Naive thymus-derived CD8-positive, alpha-beta T cell (primary cell): ENCODE measurements at regions not wholly inside any gene's neighbourhood (a gene's known extent, or its start where the extent isn't known, plus 50 kb on each side); places are given as distances from the start of the nearest gene placed in this dataset.

Source experiments
- ATAC-seq, 2 donors: fragments of 150-1000 bp; cut with Tn5 transposase in 1 of 2; sonication (Bioruptor Pico), chemical (Tn5 transposase) in 1 of 2; 1 replicate in 1 of 2; 2 replicates in 1 of 2; pipeline ENCODE4 v1.10.0; 2021; ENCODE audit warnings: mild to moderate bottlenecking in 2 of 2, moderate library complexity in 2 of 2
- POLR2A ChIA-PET: fragments of 350-600 bp; sonication (Branson Sonifier 250); formaldehyde crosslinking; loops from one replicate; lab custom pipeline; 2021; ENCODE audit warnings: antibody characterized with exemption; lab: Charles Lee
- DNase-seq, 10 donors: peaks; one replicate each; pipeline versions ENCODE4 v3.0.0 to v3.0.0-alpha.2; 2020 to 2022
- H3K27ac Mint-ChIP-seq, 10 donors: one replicate each; pipeline ENCODE4 v1.8.0; 2020 to 2022; ENCODE audit warnings: mild to moderate bottlenecking in 10 of 10, mixed read lengths in 10 of 10, moderate library complexity in 4 of 10, inconsistent platforms in 1 of 10
- H3K27me3 Mint-ChIP-seq, 5 donors: one replicate each; pipeline ENCODE4 v1.8.0; 2021 to 2022; ENCODE audit warnings: mixed read lengths in 5 of 5
- H3K36me3 Mint-ChIP-seq, 3 donors: one replicate each; pipeline ENCODE4 v1.8.0; 2020 to 2022; ENCODE audit warnings: mixed read lengths in 3 of 3, mild to moderate bottlenecking in 2 of 3, inconsistent platforms in 1 of 3
- H3K4me1 Mint-ChIP-seq, 4 donors: one replicate each; pipeline ENCODE4 v1.8.0; 2021 to 2022; ENCODE audit warnings: mixed read lengths in 4 of 4
- H3K4me3 Mint-ChIP-seq, 10 donors: one replicate each; pipeline ENCODE4 v1.8.0; 2020 to 2022; ENCODE audit warnings: mild to moderate bottlenecking in 10 of 10, mixed read lengths in 10 of 10, moderate library complexity in 6 of 10, inconsistent platforms in 1 of 10
- H3K9me3 Mint-ChIP-seq, 9 donors: one replicate each; pipeline ENCODE4 v1.8.0; 2020 to 2022; ENCODE audit warnings: mixed read lengths in 9 of 9, mild to moderate bottlenecking in 3 of 9, inconsistent platforms in 1 of 9, moderate library complexity in 1 of 9

DNA sequence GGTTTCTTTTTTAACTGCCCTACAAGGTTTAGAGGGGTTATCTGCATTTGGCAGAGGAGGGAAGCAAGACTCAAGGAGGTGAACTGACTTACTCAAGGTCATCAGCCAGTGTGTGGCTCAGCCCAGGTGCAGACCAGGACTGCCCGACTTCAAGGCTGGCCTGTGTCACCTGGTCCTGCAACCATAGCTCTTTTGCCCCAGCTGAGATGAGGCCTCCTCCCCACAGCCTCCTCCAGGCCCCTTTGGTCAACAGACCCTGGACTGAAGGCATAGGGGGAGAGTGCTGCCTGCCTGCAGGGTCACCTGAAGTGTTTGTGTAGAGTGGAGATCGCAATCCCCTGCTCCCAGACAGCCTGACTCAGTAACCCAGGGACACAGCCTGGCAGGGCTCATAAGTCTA is 168.5 kb upstream of the GLI2 start:
- peaks cover 0 to 2% (median 0%) of the 10 kb centered on the region in 5 donors for H3K27me3 Mint-ChIP-seq
- no peaks in the 10 kb centered on the region for H3K36me3 Mint-ChIP-seq
- no peak overlapping the region for H3K27ac Mint-ChIP-seq
- DNase-seq (no peak), ATAC-seq (no peak)
- no peaks in the 10 kb centered on the region for H3K9me3 Mint-ChIP-seq
- H3K4me1 Mint-ChIP-seq: peaks cover 0 to 2% (median 0%) of the 10 kb centered on the region in 4 donors
- POLR2A ChIA-PET: no interaction called here
- no peak overlapping the region for H3K4me3 Mint-ChIP-seq

DNA sequence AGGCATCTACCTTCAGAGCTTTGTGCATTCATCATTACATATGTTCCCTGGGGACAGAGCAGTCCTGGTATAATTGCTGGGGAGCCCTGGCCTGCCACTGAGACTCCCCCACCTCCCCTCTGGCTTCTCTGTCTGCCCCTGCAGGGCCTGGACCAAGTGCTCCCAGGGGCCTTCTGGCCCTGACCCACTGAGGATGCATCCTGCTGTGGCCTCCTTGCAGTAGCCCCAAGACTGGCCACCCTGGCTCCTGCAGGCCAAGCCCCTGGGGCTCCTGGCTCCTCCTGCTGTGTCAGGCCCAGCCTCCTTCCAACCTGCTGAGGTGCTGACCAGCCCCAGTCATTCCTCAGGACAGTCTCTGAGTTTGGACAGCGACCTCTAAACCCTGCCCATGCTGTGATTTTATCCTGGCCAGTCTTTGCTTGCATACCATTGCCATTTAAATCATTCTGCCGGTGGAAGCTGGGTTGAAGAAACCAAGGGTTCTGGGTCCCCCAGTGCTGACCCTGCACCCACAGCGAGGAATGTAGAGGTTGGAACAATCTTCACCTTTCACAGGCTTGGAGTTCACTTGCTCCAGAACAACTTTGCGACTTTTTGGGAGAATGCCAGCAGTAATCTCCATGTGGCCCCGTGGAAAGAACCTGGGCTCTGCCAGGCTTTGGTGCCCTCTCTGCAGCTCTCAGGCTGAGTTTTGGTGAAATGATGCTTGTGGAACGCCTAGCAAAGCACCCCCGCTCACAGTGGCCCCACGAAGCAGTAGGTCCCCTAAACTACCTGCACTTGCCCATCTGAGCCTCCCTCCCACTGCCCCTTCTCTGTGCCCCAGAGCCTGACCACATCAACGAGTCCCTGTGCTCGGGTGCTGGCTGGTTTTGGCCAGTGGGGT is 167.3 kb upstream of the GLI2 start:
- DNase-seq (no peak), ATAC-seq (no peak)
- Mint-ChIP-seq H3K4me3 (no peak overlapping the region), H3K9me3 (no peaks in the 10 kb centered on the region), H3K27me3 (peaks cover 0 to 2% (median 0%) of the 10 kb centered on the region in 5 donors), H3K27ac (no peak overlapping the region), H3K4me1 (peaks cover 0 to 2% (median 0%) of the 10 kb centered on the region in 4 donors), H3K36me3 (no peaks in the 10 kb centered on the region)
- POLR2A ChIA-PET: no interaction called here

DNA sequence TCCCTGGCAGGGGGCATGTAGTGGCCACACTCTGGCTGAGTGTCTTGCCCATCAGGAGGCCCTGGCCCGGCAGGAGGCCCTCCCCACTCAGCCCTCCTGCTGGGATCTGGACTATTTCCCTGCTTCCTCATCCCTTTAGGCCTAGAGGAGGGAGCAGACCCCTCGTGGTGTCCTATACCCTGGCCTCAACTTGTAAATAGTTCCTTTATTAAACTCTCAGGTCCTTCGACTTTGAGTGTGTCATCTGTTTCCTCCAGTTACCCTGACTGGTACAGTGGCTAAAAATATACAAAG is 166.7 kb upstream of the GLI2 start:
- Mint-ChIP-seq H3K4me3 (no peak overlapping the region), H3K36me3 (no peaks in the 10 kb centered on the region), H3K9me3 (no peaks in the 10 kb centered on the region), H3K4me1 (peaks cover 0 to 2% (median 0%) of the 10 kb centered on the region in 4 donors), H3K27me3 (peaks cover 0 to 2% (median 0%) of the 10 kb centered on the region in 5 donors), H3K27ac (no peak overlapping the region)
- DNase-seq (no peak), ATAC-seq (no peak)
- POLR2A ChIA-PET: no interaction called here

DNA sequence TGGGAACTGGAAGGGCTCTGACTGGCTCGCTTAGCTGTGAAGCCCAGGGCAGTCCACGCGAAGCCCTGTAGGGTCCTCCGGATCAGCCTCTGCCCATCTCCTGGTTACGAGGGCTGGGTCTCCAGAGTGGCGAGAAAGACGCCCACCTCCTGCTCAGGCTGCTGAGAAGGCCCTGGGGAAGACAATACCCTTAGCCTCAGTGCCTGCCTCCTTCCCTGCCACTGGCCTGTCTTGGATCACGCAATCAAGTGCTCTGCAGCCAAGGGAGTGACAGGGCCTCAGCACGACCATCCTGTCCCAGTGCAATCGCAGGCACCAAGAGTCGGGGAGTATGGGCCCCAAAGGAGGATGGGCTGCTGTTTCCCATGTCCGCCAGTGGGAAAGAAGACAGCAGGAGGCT is 165.7 kb upstream of the GLI2 start:
- H3K27ac Mint-ChIP-seq: no peak overlapping the region
- H3K27me3 Mint-ChIP-seq: peaks cover 5 to 8% (median 7%) of the 10 kb centered on the region in 5 donors
- H3K4me3 Mint-ChIP-seq: no peak overlapping the region
- no peaks in the 10 kb centered on the region for H3K9me3 Mint-ChIP-seq
- H3K4me1 Mint-ChIP-seq: peaks cover 0 to 2% (median 0%) of the 10 kb centered on the region in 4 donors
- ATAC-seq (no peak), DNase-seq (no peak)
- H3K36me3 Mint-ChIP-seq: no peaks in the 10 kb centered on the region
- POLR2A ChIA-PET: no interaction called here

DNA sequence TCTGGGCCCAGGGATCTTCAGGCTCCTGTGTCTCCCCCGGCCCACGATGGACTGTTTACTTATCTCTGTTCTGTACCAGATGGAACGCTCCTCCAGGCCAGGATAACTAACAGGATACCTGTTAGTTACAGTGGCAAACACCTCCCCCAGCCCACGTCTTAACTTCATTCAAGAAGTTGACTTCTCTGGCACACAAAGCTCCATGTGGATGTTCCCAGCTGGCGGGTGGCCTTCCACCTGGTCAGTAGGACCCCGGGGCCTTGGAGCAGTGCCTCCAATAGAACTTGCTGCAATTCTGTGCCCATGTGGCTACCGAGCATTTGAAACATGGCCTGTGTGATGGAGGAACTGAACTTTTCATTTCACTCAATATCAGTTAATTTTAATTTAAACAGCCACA is 165.1 kb upstream of the GLI2 start:
- Mint-ChIP-seq H3K9me3 (no peaks in the 10 kb centered on the region), H3K36me3 (no peaks in the 10 kb centered on the region), H3K4me1 (peaks cover 0 to 2% (median 0%) of the 10 kb centered on the region in 4 donors), H3K4me3 (no peak overlapping the region), H3K27ac (peak overlapping the region in 1 of 10 donors; percentile 40), H3K27me3 (peaks cover 8 to 14% (median 8%) of the 10 kb centered on the region in 5 donors)
- ATAC-seq: no peak
- no peak for DNase-seq
- POLR2A ChIA-PET: no interaction called here

DNA sequence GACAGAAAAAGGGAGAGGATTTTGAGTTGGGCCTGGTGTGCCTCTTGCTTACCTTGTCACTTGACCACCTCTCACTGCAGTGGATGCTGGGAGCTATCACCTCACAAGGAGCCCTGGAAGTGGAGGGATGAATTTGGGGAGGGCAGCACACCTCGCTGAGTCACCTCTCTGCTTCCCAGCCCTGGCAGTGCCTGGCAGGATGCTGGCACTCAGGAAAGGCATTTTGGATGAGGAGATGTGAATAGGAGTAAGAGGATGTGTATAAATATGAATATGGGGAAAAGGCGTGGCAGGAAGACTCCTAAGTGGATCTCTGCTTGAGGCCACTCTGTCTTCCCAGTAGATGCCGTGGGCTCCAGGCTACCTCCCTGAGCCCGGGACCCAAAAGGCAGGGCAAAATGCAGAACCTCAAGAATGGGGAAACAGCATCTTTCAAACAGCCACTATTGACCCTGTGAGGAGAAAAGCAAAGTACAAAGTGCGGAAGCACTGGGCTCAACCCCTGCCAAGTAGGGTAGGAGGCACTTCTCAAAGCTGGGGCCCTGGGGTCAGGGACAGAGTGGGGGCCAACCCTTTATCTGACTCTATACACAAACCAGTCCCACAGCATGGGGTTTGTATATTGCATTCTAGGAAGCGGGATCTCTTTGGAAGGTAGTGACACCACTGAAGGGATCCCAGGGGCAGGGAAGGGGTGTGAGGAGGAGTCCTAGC is 164.5 kb upstream of the GLI2 start:
- peaks cover 0 to 3% (median under 1%) of the 10 kb centered on the region in 4 donors for H3K4me1 Mint-ChIP-seq
- DNase-seq (no peak), ATAC-seq (no peak)
- no peak overlapping the region for H3K27ac Mint-ChIP-seq
- no peaks in the 10 kb centered on the region for H3K9me3 Mint-ChIP-seq
- H3K36me3 Mint-ChIP-seq: no peaks in the 10 kb centered on the region
- H3K4me3 Mint-ChIP-seq: no peak overlapping the region
- POLR2A ChIA-PET: no interaction called here
- peaks cover 11 to 20% (median 12%) of the 10 kb centered on the region in 5 donors for H3K27me3 Mint-ChIP-seq

DNA sequence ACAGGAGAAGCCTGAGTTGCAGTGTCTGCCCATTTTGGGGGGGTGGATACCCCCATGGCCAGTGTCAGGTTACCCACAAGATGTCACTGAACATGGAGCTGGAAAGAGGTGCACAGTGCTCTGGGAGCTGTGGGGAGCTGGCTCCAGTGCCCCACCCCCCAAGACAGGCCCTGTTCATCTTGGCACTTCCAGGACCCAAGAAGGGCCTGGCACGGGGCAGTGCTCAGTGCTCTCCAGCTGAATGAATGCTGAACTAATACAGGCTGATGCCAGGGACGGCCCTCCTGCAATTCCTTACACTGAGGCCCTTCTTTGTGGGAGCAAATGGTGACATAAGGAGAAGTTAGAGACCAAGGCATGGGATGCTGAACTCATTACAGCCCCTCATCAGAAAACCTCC is 163.4 kb upstream of the GLI2 start:
- DNase-seq (no peak), ATAC-seq (no peak)
- Mint-ChIP-seq H3K36me3 (no peaks in the 10 kb centered on the region), H3K4me1 (peaks cover 0 to 4% (median 2%) of the 10 kb centered on the region in 4 donors), H3K27me3 (peaks cover 13 to 26% (median 16%) of the 10 kb centered on the region in 5 donors), H3K4me3 (no peak overlapping the region), H3K27ac (no peak overlapping the region), H3K9me3 (no peaks in the 10 kb centered on the region)
- POLR2A ChIA-PET: no interaction called here

DNA sequence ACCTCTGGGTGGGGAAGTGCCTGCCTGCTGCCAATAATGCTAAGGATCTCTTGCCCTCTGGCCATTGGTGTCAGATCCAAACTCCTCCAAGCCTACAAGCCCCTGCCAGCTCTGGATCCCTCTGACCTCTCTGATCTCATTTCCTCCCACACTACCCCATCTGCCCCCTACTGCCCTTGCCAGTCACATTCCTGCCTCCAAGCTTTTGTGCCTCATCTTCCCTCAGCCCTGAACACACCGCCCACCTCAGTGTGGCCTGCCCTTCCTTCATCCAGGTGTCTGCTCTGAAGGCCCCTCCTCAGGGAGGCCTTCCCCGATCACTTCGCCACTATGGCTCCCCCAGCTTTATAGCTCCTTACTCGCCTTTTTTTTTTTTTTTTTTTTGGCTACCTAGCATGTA is 161.0 kb upstream of the GLI2 start:
- no peak for ATAC-seq
- peaks cover 0 to 4% (median 2%) of the 10 kb centered on the region in 4 donors for H3K4me1 Mint-ChIP-seq
- peaks cover 13 to 42% (median 20%) of the 10 kb centered on the region in 5 donors for H3K27me3 Mint-ChIP-seq
- DNase-seq: no peak
- H3K27ac Mint-ChIP-seq: peak overlapping the region in 1 of 10 donors; percentile 73
- H3K9me3 Mint-ChIP-seq: peaks cover 0 to 2% (median 0%) of the 10 kb centered on the region in 9 donors
- no peak overlapping the region for H3K4me3 Mint-ChIP-seq
- H3K36me3 Mint-ChIP-seq: peaks cover 0 to 2% (median 0%) of the 10 kb centered on the region in 3 donors
- POLR2A ChIA-PET: no interaction called here

DNA sequence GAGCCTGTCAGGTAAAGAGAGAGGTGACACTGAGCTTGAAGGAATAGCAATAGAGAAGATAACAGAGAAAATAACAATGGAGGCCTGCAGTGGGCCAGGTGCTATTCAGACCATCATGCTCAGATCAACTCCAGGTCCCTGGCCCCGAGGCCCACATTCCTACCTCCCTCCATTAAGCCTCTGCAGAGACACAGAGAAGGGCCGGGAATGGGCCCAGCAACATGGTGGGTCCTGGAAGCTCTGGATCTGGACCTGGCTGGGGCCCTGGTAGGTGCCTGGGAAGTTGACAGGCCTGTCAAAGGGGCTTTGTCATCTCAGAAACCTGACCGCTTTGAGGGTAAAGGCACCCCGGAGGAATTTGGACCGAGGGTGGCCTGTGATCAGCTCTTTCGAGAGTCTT is 159.7 kb upstream of the GLI2 start:
- ATAC-seq (no peak), DNase-seq (no peak)
- Mint-ChIP-seq H3K27me3 (peaks cover 11 to 52% (median 22%) of the 10 kb centered on the region in 5 donors), H3K9me3 (peaks cover 0 to 2% (median 0%) of the 10 kb centered on the region in 9 donors), H3K4me3 (no peak overlapping the region), H3K4me1 (peaks cover 0 to 4% (median 1%) of the 10 kb centered on the region in 4 donors), H3K36me3 (peaks cover 0 to 2% (median 0%) of the 10 kb centered on the region in 3 donors), H3K27ac (no peak overlapping the region)
- POLR2A ChIA-PET: no interaction called here

DNA sequence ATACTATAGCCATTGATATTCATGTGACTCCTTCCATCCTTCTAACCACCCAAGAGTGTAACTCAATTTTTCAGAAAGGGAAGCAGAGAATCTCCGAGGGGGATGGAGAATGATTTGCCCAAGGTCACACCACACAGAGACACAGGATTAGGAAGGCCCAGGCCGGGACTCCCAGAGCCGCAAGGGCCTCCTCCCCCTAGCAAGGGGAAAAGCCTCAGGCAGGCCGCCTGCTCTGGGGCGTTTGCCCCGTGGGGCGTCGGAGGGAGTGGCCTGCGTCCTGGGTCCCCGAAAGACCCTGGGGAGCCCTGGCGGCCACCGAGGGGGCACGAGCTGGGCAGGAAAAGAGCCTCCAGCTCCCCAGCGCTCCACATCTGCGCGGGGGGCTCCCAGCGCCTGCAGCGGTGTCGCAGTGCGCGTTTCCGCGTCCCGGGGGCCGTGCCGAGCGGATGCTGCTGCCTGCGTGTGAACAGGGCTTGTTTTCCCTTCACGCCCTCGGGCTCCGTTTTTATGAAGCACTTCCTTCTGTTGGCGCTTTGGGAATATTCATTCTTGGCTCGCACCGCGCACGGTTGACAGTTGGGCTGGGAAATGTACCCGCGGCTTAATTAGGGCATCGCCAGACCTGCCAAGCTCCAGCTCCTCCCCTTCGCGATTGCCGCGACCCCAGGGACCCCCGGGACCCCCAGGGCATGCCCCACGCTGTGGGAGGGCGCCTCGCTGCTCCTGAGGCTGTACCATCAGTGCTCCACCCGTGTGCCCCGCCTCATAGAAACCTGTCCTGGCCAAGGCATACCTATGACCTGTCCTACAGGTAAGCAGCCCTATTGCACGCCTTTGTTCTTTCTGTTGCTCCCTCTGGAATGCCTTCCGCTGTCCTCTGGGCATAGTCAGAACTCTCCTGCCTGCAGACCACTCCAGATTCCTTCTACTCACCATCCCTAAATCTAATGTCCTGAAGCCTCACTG is 158.9 kb upstream of the GLI2 start:
- POLR2A ChIA-PET: no interaction called here
- Mint-ChIP-seq H3K36me3 (peaks cover 0 to 2% (median 0%) of the 10 kb centered on the region in 3 donors), H3K4me1 (peaks cover 0 to 4% (median 1%) of the 10 kb centered on the region in 4 donors), H3K9me3 (peaks cover 0 to 2% (median 0%) of the 10 kb centered on the region in 9 donors), H3K27ac (no peak overlapping the region), H3K27me3 (peaks cover 11 to 57% (median 26%) of the 10 kb centered on the region in 5 donors), H3K4me3 (no peak overlapping the region)
- DNase-seq (no peak), ATAC-seq (no peak)

DNA sequence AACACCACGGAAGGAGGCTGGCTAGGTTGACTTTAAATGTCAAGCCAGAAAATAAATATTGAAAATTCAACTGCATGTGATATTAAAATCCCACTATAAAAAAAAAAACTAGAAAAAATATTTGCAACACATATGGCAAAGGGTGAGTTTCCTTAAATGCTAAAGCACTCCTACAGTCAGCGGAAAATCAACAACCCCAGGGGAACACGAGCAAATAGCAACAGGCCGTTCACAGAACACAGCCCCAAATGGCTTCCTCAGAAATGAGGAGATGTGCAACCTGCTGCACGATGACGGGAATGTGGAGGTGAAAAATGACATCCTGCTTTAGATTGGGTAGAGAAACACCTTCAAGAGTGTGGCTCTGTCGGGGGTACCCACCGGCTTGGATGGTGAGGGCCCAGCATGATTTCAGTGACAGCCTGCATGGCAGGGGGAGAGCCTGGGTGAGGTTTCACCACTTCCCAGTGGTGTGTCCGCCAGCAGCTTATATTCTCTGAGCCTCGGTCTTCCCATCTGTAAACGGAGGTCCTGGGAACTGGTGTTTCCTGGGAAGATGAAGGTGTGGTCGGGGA is 157.9 kb upstream of the GLI2 start:
- ATAC-seq: no peak
- no peak overlapping the region for H3K27ac Mint-ChIP-seq
- POLR2A ChIA-PET: no interaction called here
- peaks cover 0 to 4% (median 1%) of the 10 kb centered on the region in 4 donors for H3K4me1 Mint-ChIP-seq
- H3K27me3 Mint-ChIP-seq: peaks cover 13 to 57% (median 26%) of the 10 kb centered on the region in 5 donors
- peaks cover 0 to 2% (median under 1%) of the 10 kb centered on the region in 3 donors for H3K36me3 Mint-ChIP-seq
- DNase-seq: no peak
- H3K9me3 Mint-ChIP-seq: peaks cover 0 to 4% (median 0%) of the 10 kb centered on the region in 9 donors
- no peak overlapping the region for H3K4me3 Mint-ChIP-seq
